ENCODE measurements at regions not wholly inside any gene's neighbourhood (a gene's known extent, or its start where the extent isn't known, plus 50 kb on each side); places are given as distances from the start of the nearest gene placed in this dataset.

DNA sequence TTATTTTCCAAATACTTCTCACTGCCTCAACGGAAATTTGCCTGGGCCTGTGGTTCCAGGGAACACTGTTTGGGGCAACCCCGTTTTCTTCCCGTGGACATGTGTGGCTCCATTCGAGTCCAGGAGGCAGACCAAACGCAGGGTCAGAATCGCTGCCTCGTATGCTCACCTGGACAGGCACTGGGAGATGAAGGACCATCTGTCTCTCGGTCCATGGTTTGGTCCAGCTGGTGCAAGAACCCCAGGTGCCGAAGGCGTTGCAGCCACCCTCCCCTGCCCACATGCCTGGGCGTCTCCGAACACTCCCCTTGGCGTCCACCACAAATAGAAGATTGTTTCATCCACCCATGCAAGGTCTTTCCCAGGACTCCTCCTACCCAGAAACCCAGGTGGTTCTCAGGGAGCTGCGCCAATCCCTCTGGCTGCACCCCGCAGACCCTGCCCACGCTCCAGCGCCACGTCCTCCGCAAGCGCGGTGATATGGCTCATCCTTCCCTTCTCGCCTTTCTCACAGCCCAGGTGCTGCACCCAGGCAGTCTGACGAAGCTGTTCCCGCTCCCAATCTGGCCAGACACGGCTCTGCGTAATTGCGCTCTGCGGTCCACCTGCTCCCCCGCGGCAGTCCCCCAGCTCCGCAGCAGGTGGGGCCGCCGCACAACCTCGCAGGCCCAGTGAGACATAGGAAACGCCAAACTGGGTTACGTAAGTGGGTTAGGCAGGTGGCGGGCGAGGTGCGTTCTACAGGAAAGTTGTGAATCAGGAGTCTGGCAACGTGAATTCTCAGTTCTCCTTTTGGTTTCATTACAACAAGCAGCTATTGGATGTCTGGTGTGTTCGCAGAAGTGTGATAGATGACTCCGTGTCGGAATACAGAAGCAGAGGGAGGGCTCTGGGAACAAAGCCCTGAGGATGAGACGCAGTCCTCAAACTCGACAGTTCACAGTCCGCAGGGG is 146.2 kb upstream of the ECI2 start:
- no peaks in the 10 kb centered on the region for H3K27me3 ChIP-seq (ENCODE audit: low read depth, low read length)
- peaks cover 0 to 6% of the 10 kb centered on the region in 2 donors for H3K4me1 ChIP-seq (ENCODE audit: control insufficient read depth in 1 of 2, insufficient read depth in 2 of 2, low read length in 2 of 2)
- no peaks in the 10 kb centered on the region for H3K9me3 ChIP-seq (ENCODE audit: control insufficient read depth in 1 of 2, low read length in 2 of 2)
- no peaks in the 10 kb centered on the region for H3K36me3 ChIP-seq (ENCODE audit: control insufficient read depth in 1 of 2, insufficient read depth in 2 of 2, low read length in 2 of 2)
- no peak overlapping the region for H3K27ac ChIP-seq (ENCODE audit: low read length)
- peak overlapping the region; percentile 52 to 60 for H3K4me3 ChIP-seq (ENCODE audit: low read depth in 1 of 2, low read length in 2 of 2)

GRCh38 chr6:4280707-4281106 is 145.3 kb upstream of the ECI2 start:
- Histone ChIP-seq H3K27ac (ENCODE audit: low read length) (no peak overlapping the region), H3K4me3 (ENCODE audit: low read depth in 1 of 2, low read length in 2 of 2) (no peak overlapping the region), H3K36me3 (ENCODE audit: control insufficient read depth in 1 of 2, insufficient read depth in 2 of 2, low read length in 2 of 2) (no peaks in the 10 kb centered on the region), H3K27me3 (ENCODE audit: low read depth, low read length) (no peaks in the 10 kb centered on the region), H3K9me3 (ENCODE audit: control insufficient read depth in 1 of 2, low read length in 2 of 2) (no peaks in the 10 kb centered on the region), H3K4me1 (ENCODE audit: control insufficient read depth in 1 of 2, insufficient read depth in 2 of 2, low read length in 2 of 2) (peaks cover 0 to 6% of the 10 kb centered on the region in 2 donors)

DNA sequence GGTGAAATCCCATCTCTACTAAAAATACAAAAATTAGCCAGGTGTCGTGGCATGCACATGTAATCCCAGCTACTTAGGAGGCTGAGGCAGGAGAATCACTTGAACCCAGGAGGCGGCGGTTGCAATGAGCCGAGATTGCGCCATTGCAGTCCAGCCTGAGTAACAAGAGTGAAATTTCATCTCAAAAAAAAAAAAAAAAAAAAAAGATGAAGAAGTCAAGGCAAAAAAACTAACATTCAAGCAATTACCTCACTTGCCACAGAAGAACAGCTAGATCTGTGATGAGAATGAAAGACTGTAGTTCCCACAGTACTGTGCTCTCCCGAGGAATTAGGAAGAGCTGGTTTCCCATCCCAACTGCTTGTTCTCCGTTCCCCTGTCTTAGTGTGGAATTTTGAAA is 144.7 kb upstream of the ECI2 start:
- H3K4me3 ChIP-seq (ENCODE audit: low read depth in 1 of 2, low read length in 2 of 2): no peak overlapping the region

DNA sequence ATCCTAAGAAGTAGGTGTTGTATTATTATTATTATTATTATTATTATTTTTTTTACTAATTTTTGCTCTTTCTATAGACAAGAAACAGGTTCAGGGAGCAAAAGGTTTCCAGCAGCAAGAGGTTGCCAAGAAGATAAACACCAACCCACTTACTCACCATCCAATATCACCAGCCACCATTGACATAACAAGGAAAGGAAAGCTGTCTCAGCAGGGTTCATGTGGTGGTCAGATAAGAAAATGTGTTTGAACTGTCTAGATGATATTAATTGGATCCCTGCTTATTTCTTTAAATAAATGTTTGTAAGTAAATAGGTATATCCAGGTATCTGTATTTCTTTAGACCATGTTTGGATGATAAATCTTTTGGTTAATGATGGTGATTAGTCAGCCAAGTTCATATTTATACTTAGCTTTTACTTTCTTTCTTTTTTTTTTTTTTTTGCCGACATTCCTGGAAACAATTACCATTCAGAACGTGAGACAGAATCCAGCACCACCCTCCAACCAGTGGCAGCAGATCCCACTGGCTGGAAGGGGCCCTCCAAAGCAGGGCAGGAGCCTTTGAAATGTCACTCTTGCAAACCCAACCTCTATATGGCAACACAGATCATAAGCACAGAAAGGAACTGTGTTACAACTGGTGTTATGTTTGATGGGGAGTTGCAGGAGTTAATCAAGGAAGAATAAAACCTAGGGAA is 139.2 kb upstream of the ECI2 start:
- Histone ChIP-seq H3K36me3 (ENCODE audit: control insufficient read depth in 1 of 2, insufficient read depth in 2 of 2, low read length in 2 of 2) (no peaks in the 10 kb centered on the region), H3K27ac (ENCODE audit: low read length) (no peak overlapping the region), H3K4me3 (ENCODE audit: low read depth in 1 of 2, low read length in 2 of 2) (no peak overlapping the region), H3K9me3 (ENCODE audit: control insufficient read depth in 1 of 2, low read length in 2 of 2) (no peaks in the 10 kb centered on the region), H3K27me3 (ENCODE audit: low read depth, low read length) (no peaks in the 10 kb centered on the region), H3K4me1 (ENCODE audit: control insufficient read depth in 1 of 2, insufficient read depth in 2 of 2, low read length in 2 of 2) (no peaks in the 10 kb centered on the region)

More for the DNA sequence above, 144.7 kb upstream of the ECI2 start:
- no peaks in the 10 kb centered on the region for H3K27me3 ChIP-seq (ENCODE audit: low read depth, low read length)
- H3K4me1 ChIP-seq (ENCODE audit: control insufficient read depth in 1 of 2, insufficient read depth in 2 of 2, low read length in 2 of 2): peaks cover 0 to 6% of the 10 kb centered on the region in 2 donors
- no peaks in the 10 kb centered on the region for H3K36me3 ChIP-seq (ENCODE audit: control insufficient read depth in 1 of 2, insufficient read depth in 2 of 2, low read length in 2 of 2)
- H3K9me3 ChIP-seq (ENCODE audit: control insufficient read depth in 1 of 2, low read length in 2 of 2): no peaks in the 10 kb centered on the region
- H3K27ac ChIP-seq (ENCODE audit: low read length): no peak overlapping the region

- Histone ChIP-seq H3K27ac (ENCODE audit: low read length) (no peak overlapping the region), H3K27me3 (ENCODE audit: low read depth, low read length) (no peaks in the 10 kb centered on the region), H3K9me3 (ENCODE audit: control insufficient read depth in 1 of 2, low read length in 2 of 2) (no peaks in the 10 kb centered on the region), H3K4me3 (ENCODE audit: low read depth in 1 of 2, low read length in 2 of 2) (no peak overlapping the region), H3K4me1 (ENCODE audit: control insufficient read depth in 1 of 2, insufficient read depth in 2 of 2, low read length in 2 of 2) (no peaks in the 10 kb centered on the region), H3K36me3 (ENCODE audit: control insufficient read depth in 1 of 2, insufficient read depth in 2 of 2, low read length in 2 of 2) (no peaks in the 10 kb centered on the region)
Measured at GRCh38 chr6:4272996-4273395, 137.6 kb upstream of the ECI2 start.

GRCh38 chr6:4271761-4272470 is 136.5 kb upstream of the ECI2 start:
- Histone ChIP-seq H3K4me3 (ENCODE audit: low read depth in 1 of 2, low read length in 2 of 2) (no peak overlapping the region), H3K36me3 (ENCODE audit: control insufficient read depth in 1 of 2, insufficient read depth in 2 of 2, low read length in 2 of 2) (no peaks in the 10 kb centered on the region), H3K27ac (ENCODE audit: low read length) (no peak overlapping the region), H3K4me1 (ENCODE audit: control insufficient read depth in 1 of 2, insufficient read depth in 2 of 2, low read length in 2 of 2) (no peaks in the 10 kb centered on the region), H3K9me3 (ENCODE audit: control insufficient read depth in 1 of 2, low read length in 2 of 2) (no peaks in the 10 kb centered on the region), H3K27me3 (ENCODE audit: low read depth, low read length) (no peaks in the 10 kb centered on the region)

DNA sequence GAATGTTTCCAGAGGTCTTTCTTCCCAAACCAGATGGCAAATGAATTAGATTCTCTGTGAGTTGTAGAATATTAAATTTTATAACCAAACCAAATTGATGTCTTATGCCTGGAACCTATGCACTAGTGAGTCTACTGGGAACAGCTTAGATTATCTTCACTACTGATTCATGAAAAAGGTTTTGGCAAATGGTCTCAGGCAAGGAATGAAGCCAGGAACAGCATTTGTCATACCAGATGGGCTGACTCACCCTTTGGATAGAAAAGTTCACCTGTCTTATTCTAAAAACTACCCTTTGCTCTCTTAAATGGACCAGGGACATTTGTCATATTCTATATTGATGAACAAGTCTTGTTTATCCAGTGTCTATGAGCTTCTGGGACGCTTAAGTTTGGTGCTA is 135.4 kb upstream of the ECI2 start:
- no peak overlapping the region for H3K27ac ChIP-seq (ENCODE audit: low read length)
- H3K36me3 ChIP-seq (ENCODE audit: control insufficient read depth in 1 of 2, insufficient read depth in 2 of 2, low read length in 2 of 2): no peaks in the 10 kb centered on the region
- H3K4me1 ChIP-seq (ENCODE audit: control insufficient read depth in 1 of 2, insufficient read depth in 2 of 2, low read length in 2 of 2): no peaks in the 10 kb centered on the region
- no peak overlapping the region for H3K4me3 ChIP-seq (ENCODE audit: low read depth in 1 of 2, low read length in 2 of 2)
- H3K27me3 ChIP-seq (ENCODE audit: low read depth, low read length): no peaks in the 10 kb centered on the region
- H3K9me3 ChIP-seq (ENCODE audit: control insufficient read depth in 1 of 2, low read length in 2 of 2): no peaks in the 10 kb centered on the region

DNA sequence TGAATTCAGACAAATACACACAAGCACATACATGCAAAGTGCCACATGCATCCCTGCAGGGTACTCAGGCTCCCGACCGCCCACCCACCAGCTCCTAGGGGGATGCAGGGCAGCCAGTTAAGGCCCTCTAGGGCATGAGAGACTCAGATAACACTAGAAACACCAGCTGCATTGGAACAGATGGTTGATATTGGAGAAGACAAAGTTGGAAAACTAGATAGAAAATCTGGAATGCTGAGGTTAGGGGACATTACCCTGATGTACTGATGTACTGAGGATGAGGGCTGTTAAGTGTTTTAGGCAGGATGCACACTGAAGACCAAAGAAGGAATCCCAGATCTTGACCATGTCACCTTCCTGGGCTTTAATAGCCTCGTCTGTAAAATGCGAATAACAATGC is 134.6 kb upstream of the ECI2 start:
- H3K4me3 ChIP-seq (ENCODE audit: low read depth in 1 of 2, low read length in 2 of 2): no peak overlapping the region
- no peaks in the 10 kb centered on the region for H3K9me3 ChIP-seq (ENCODE audit: control insufficient read depth in 1 of 2, low read length in 2 of 2)
- H3K4me1 ChIP-seq (ENCODE audit: control insufficient read depth in 1 of 2, insufficient read depth in 2 of 2, low read length in 2 of 2): no peaks in the 10 kb centered on the region
- no peak overlapping the region for H3K27ac ChIP-seq (ENCODE audit: low read length)
- no peaks in the 10 kb centered on the region for H3K36me3 ChIP-seq (ENCODE audit: control insufficient read depth in 1 of 2, insufficient read depth in 2 of 2, low read length in 2 of 2)
- no peaks in the 10 kb centered on the region for H3K27me3 ChIP-seq (ENCODE audit: low read depth, low read length)

- no peak overlapping the region for H3K27ac ChIP-seq (ENCODE audit: low read length)
- no peaks in the 10 kb centered on the region for H3K9me3 ChIP-seq (ENCODE audit: control insufficient read depth in 1 of 2, low read length in 2 of 2)
- no peak overlapping the region for H3K4me3 ChIP-seq (ENCODE audit: low read depth in 1 of 2, low read length in 2 of 2)
- H3K36me3 ChIP-seq (ENCODE audit: control insufficient read depth in 1 of 2, insufficient read depth in 2 of 2, low read length in 2 of 2): no peaks in the 10 kb centered on the region
- H3K4me1 ChIP-seq (ENCODE audit: control insufficient read depth in 1 of 2, insufficient read depth in 2 of 2, low read length in 2 of 2): no peaks in the 10 kb centered on the region
- no peaks in the 10 kb centered on the region for H3K27me3 ChIP-seq (ENCODE audit: low read depth, low read length)
Measured at GRCh38 chr6:4268171-4268570, 132.8 kb upstream of the ECI2 start.

GRCh38 chr6:4265740-4266139 is 130.4 kb upstream of the ECI2 start:
- no peak overlapping the region for H3K27ac ChIP-seq (ENCODE audit: low read length)

DNA sequence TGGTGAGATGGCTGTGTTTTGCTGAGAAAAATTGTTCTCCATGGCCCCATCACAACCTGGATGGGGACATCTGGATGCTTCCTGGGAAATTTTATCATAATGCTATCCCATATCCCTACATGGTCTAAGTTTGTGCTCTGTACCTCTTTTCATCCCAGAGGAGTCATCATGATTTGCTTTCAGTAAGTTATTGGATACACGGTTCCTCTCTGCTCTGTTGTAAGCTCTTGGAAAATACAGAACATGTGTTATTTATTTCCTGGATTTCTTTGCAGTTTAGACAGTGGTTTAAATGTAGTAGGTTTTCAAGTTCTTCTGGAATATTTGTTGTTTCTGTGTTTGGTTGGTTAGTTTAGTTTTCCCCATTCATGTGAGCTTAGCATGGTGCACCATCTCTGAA is 129.2 kb upstream of the ECI2 start:
- Histone ChIP-seq H3K36me3 (ENCODE audit: control insufficient read depth in 1 of 2, insufficient read depth in 2 of 2, low read length in 2 of 2) (no peaks in the 10 kb centered on the region), H3K27ac (ENCODE audit: low read length) (no peak overlapping the region), H3K9me3 (ENCODE audit: control insufficient read depth in 1 of 2, low read length in 2 of 2) (no peaks in the 10 kb centered on the region), H3K4me3 (ENCODE audit: low read depth in 1 of 2, low read length in 2 of 2) (no peak overlapping the region), H3K4me1 (ENCODE audit: control insufficient read depth in 1 of 2, insufficient read depth in 2 of 2, low read length in 2 of 2) (no peaks in the 10 kb centered on the region), H3K27me3 (ENCODE audit: low read depth, low read length) (no peaks in the 10 kb centered on the region)

More at GRCh38 chr6:4265740-4266139, 130.4 kb upstream of the ECI2 start:
- H3K9me3 ChIP-seq (ENCODE audit: control insufficient read depth in 1 of 2, low read length in 2 of 2): no peaks in the 10 kb centered on the region
- H3K36me3 ChIP-seq (ENCODE audit: control insufficient read depth in 1 of 2, insufficient read depth in 2 of 2, low read length in 2 of 2): no peaks in the 10 kb centered on the region
- no peak overlapping the region for H3K4me3 ChIP-seq (ENCODE audit: low read depth in 1 of 2, low read length in 2 of 2)
- H3K27me3 ChIP-seq (ENCODE audit: low read depth, low read length): no peaks in the 10 kb centered on the region
- H3K4me1 ChIP-seq (ENCODE audit: control insufficient read depth in 1 of 2, insufficient read depth in 2 of 2, low read length in 2 of 2): no peaks in the 10 kb centered on the region

All from muscle layer of duodenum (tissue), 2 donors.